ENCODE measurements at regions not wholly inside any gene's neighbourhood (a gene's known extent, or its start where the extent isn't known, plus 50 kb on each side); places are given as distances from the start of the nearest gene placed in this dataset.

DNA sequence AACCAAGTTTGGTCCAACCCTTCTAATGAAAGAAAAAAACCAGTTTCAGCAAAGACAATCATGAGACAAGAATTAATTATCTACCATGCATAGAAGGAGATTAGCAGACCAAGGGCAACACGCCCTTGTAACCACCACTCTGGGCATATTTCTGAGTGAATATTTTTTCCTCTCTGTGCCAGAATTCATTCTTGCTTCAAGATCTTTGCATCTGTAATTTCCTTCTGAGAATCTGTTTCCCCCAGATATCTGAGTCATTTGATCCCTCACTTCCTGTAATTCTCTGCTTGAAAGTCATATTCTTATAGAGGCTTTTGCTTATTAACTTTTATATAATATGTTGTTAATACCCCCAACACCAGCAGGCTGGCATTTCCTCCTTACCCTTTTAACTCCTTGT is 243.7 kb downstream of the SLC16A7 start:
- no peak for DNase-seq

DNA sequence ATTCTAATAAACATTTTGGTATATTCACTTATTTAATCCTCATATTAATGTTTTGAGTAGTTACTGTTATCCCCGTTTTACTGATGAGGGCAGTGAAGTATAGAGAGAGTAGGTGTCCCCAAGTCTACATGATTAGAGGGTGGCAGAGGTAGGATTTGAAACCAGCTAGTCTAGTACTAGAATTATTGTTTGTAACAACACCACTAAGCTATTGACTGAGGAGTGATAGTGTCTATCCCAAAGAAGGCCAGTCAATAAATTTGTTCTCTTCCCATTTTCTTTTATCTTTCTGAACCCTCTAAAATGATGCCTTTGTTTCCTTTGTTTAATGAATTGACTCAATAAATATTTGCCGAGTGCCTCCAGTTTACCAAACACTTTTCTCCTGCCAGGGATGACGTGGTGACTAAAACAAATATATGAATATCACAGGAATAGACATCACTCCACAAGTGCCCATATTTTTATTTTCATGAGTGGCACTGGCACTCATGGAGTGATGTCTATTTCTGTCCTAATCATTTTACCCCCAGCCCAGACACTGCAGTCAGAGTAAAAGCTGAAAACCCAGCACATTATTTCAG is 247.5 kb downstream of the SLC16A7 start:
- no peak for DNase-seq

DNA sequence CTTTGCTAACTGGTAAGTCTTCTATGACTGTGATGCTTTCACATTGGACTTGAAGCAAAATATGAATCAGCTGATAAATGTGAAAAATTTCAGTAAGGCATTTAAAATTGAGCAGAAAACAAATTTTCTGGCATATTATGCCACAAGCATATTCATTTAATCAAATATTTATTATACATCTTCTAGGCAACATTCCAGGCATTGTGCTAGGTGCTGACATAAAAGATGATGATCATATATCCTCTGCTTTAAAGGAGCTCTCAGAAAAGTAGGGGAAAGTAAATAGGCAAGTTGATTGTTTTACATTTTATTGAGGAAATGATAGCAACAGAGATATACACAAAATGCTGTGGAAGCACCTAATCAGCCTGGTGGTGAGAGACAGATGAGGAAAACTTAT is 248.9 kb downstream of the SLC16A7 start:
- DNase-seq, result no peak

DNA sequence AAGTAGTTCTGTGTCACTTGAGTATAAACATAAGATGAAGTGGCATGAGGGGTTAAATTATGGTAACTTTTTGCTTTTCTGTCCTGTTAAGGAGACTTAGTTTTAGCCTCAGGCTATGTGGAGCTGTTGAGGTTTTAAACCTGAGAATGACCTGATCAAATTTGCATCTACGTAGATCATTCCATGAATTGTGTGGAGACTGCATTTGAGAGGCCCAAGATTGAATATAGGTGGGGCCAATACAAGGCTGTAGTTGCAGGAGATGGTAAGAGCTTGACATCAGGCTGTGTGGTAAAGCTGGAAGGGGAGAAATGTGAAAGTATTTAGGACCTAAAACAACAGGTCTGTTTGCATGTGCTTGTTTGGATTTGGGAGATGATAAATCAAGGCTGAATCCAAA is 249.5 kb downstream of the SLC16A7 start:
- DNase-seq, result no peak

DNA sequence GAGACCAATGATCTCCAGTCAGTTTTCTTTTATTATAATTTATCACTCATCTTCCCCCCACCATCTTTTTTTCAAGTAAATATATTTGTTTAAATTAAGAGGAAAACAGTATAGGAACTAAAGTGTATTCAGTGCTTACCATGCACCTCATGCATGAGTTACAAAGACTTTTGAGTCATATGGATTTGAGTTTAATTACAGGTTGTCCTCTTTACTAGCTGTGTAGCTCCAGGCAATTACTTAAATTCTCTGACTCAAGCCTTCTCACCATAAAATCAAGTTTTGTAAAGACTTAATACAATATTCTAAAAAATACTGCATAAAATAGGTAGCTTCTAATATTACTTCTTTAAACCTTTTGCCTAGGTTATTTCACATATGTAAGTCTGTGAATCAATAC is 251.3 kb downstream of the SLC16A7 start:
- no peak for DNase-seq

DNA sequence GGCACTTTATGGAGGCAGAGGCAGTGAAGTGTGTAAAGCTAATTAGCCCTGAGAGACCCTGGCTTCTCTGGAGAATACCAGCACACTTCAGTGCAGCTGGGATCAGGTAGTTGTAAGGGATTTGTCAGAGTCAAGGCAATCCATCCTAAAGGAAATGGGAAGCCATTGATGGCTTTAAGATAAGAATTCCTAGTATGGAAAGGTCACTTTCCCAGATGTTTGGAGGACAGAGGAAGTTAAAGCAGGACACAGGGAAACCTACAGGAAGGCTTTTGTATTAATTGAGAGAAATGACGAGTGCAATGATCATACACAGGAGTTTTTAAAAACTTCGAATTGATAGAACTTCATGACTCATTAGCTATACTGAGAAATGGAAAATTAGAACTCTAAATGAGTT is 254.4 kb downstream of the SLC16A7 start:
- no peak for DNase-seq

DNA sequence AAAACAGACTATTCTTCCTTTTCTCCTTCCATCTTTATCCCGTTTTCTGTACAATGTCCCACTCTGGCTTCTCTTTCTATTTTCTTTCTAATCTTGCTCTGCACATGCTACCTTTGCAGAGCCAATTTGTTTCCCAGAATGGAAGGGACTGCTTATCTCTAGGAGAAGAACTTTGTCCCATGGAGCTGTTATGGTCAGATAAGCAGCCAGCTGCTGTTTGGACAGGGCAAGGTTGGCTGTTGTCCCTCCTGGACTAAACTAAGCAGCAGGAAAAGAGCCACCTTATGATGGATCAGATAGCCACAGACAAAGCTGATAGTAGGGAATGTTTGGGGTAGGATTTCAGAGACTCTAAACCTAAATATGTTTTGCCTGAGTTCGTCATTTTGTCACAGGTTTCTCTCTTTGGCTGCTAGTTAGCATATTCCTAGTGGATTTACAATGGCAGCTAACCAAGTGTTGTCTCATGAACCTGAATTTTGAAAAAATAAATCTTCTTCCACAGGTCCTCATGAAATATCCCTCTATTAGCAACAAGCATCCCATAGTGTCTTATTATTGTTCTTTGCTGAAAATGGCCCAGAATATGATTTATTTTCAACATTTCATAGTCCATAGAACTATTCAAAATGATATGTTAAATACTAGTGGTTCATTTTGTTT is 262.8 kb downstream of the SLC16A7 start:
- DNase-seq, result no peak

DNA sequence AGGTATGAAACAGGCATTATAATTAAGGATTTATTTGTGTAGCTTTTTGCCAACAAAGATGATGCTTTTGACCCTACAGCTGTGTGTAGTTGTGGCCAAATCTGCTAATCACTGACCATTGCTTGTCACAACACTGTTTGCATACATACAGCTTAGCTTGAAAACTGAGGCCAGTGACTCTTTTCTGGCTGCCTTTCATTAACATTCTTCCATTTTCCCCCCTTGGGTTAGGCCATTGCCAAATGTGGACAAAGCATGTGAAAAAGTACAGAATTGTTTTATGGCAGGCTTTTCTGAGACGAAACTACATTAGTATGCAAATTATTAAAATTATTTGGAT is 263.3 kb downstream of the SLC16A7 start:
- no peak for DNase-seq

DNA sequence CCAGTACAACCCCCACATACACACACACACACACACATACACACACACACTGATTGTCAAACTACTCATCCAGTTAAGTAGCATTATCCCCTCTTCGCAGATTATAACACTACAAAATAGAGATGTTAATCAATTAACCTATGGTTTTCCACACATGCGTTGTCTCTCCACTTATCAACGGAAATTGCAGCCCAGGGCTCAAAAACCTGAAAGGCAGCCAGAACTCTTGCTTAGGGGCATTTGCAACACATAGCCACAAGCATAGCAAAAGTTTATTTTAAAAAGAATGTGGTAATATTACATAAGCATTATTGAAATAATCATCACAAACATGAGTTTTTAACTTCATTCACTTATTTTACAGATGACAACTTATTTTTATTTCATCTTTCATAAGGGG is 265.8 kb downstream of the SLC16A7 start:
- no peak for DNase-seq

DNA sequence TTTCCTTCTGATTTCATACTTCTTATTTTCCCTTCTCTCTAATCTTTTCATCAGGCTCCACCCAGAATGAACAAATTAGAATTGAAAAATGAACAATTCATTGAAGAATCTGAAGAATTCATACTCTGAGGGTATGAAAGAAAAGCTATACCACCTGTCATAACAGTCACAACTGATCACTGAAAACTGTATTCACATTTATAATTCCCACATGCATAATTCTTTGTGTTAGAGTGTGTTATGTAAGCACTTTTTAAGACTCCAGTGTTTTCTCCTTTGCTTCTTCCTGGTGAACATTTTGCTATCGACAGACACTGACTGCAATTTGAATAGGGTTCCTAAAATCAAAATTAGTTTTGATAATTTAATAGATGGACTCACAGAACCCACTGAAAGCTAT is 271.2 kb downstream of the SLC16A7 start:
- DNase-seq, result no peak

DNA sequence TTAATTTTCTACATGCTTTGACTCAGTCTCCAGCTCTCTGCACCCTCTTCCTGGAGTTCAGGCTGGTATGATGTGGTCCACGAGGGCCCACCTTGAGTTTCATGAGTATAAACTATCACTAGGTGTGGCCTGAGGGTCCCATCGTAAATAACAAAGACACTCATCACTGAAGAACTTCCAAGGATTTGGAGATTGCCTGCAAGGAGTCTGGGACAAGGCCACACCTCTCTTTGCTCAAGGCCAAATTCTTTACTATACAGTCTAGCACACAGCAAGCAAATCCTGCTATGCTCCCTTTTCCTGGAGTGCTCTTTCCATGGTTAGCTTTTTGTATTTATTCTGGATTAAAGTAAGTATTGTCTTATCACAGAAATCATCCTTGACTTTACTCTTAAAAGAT is 271.9 kb downstream of the SLC16A7 start:
- no peak for DNase-seq

DNA sequence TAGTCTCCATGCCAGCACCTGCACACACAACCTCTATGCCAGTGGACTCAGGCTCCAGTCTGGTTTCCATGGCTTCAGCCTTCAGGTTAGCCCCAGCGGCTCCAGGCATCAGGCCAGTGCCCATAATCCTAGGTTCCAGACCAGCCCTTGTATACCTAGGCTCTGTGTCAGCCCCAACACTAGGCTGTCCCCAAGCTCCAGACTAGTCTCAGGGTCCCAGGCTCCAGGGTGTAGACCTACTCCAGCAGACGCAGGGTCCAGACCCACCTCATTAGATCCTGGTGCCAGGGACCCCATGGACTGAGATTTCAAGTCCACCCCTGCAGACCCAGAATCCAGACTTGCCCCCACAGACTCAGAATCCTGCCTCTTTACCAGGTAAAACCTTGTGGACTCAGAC is 275.9 kb downstream of the SLC16A7 start:
- no peak for DNase-seq

DNA sequence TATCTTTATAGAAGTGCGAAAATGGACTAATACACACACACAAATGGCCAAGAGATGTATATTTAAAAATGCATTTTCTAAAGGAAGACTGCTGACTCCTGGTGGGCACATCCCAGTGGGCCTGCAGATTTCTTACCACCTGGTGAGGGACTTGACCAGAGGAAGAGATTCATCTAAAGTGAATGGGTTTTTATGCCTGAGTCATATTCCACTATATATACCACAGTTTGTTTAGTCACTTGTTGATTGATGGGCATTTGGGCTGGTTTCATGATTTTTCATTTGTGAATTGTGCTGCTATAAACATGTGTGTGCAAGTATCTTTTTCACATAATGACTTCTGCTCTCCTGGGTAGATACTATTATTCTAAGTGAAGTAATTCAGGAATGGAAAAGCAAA is 277.3 kb downstream of the SLC16A7 start:
- no peak for DNase-seq

DNA sequence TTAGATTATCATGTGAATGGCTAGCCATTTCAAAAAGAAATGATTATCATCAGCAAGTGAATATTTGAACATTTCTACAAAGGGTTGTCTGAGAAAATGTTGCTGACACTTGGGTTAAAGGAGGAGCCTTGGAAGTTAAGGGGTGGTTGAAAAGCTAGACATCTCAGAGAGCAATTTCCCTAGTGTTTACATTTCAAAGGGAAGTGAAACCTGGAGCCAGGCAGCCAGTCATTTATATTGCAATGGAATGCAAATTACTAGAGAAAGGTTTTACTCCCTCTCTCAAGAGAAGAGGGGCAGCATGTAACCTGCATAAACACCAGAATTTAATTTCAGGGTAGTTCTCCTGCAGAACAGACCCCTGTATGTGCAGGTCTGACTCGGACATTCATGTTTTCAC is 279.0 kb downstream of the SLC16A7 start:
- DNase-seq, result no peak

DNA sequence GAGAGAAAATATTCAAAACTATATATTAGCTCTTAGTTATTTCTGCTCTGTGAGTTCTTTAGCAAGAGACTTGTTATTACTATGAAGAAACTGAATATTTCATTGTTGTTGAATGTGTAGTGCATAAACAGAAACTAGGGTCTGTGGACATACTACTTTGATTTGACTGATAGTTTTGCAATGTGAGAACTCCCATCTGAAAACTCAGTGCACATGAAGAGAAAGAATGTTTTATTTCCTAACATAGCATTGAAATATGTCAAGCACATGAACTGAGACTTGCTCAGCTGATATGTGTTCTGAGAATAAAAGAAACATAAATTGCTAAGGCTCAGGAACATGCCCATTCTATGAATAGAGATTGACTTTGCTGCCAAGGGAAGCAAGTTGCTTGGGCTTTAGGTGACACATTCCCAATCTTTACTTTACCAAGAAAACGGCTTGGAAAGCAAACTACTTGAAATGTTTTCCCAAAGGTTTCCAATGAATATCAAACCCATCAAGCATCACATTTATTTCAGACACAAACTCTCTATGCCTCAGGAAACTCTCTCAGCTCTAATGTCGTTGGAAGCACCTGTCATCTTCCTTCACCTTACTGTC is 290.4 kb downstream of the SLC16A7 start:
- no peak for DNase-seq

DNA sequence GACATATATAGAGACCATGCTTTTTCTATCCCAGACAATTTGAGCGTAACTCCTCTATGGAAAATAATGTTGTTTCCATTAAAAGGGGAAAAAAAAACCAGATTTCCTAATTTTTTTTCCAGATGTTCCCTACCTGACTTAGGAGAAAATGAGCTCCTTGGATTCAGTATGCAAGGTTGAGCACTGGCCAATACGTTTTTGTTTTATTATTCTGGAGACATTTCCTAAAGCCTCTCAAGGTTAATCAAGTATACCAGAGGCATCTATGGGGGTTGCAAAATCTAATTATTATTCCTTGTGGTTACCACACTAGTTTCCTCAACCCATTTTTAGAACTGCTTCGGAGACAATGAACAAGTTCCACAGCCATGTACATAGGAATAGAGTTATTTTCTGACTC is 291.3 kb downstream of the SLC16A7 start:
- no peak for DNase-seq

DNA sequence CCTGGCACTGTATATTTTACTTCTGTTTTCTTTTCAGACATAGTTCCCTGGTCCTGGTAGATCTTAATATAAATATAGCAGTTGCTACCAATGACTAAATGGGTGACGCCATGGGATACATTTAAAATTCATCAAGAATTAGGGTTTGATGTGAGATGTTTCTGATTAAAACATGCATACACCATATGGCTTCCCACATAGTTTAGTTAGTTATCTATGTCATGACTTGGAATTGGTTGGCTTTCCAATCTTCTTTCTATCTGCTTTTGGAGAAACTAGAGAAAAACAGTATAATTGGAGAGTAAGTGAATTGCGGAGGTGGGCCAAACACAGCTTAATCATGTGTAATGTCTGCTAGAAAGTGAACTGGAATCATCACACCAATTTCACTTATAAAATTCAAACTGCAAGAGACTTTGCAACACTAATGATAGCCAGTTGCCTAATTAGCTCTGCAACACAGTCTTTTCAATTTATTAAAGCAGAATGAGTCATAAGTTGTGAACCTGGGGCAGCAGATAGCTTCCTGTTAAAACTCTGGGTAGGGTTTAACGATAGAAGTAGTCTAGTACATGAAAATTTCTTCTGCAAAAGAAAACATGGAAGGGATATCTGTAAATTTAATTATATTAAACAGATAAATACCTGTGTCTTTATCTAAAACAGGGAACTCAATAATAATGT is 295.2 kb downstream of the SLC16A7 start:
- DNase-seq, result no peak

DNA sequence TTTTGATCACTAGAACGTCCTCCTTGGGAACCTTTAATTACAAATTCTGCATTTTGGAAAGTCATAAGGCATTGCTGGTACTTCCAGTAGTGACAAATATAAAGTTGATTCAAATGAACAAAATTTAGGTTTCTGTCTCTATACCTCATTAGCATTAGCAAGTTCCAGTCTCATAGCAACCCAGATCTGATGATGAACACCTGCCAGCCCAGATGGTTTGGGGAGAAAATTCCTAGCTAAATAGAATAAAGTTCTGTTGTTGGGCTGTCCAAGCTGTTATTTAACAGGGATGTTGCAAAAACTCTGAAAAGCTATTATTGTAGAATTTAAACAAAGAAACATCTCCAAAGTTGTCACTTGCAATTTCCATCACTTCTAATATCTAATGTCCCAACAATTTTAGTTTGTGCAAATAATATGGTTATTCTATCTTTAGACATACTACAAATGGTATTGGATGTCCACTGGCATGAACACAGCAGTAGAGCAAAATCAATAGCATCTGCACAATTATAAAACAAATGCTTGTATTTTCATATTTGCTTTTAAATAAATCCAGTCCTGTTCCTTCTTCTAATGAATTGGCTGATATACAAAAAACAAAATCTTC is 299.4 kb downstream of the SLC16A7 start:
- no peak for DNase-seq

DNA sequence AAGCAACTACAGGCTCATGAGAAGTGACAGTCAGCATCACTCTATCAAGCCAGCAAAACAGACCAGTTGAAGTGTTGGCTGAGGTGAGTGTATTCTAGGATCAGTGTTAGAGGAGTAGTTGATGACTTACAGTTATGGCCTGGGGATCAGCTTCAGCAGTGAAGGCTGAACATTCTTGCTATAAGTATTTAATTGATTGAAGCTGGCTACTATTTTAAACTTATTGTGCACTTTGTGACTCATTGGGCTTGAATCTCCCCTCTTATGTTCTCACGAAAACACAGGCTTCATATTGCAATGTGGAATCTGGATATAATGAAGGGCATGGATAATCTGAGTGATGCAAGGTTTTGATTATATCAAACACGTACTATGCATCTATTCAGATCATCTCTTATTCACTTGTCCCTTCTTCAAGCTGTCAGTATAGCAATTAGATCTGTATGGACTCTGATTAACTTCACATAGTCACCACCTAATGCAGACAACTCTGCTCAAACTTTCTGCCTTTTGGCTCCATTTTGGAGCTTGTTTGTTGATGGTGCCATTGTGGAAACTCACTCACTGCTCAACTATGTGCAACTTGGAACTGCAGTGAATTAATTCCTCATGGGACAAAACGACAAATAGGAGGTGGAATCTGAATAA is 309.2 kb downstream of the SLC16A7 start:
- no peak for DNase-seq

DNA sequence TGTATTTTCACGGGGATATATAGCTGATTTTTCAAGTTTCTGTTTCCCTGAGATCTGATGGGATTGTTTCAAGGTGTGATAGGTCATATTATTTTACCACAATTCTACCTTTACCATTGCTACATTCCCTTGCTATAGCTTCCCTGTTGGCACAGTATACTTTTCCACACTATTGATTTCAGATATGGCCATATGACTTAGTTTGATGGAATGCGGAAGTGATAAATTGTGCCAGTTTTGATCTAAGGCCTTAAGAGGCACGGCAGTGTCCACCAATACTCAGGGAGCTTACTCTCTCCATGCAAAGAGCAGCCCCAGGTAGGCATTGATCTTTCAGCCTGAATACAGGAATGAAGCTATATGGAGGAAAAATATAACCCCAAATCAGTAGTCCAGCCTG is 315.7 kb downstream of the SLC16A7 start:
- DNase-seq, result no peak

DNA sequence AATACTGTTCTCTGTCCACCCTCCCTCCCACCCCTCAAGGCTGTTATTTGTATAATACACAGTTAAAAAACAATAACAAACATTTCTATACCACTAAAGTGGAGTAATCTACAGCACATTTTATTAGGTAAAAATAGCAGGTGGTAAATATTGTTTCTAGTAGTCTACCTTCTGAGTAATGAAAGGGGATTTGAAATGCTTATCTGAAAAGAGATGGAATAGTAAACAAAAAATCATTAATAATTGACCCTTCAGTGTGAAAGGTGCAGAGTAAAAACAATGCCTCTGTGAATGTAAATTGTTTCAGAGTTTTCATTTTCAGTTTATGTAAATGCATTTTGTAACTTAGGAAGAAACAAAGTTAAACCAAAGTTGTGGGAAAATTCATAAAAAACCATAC is 321.2 kb downstream of the SLC16A7 start:
- DNase-seq, result no peak

DNA sequence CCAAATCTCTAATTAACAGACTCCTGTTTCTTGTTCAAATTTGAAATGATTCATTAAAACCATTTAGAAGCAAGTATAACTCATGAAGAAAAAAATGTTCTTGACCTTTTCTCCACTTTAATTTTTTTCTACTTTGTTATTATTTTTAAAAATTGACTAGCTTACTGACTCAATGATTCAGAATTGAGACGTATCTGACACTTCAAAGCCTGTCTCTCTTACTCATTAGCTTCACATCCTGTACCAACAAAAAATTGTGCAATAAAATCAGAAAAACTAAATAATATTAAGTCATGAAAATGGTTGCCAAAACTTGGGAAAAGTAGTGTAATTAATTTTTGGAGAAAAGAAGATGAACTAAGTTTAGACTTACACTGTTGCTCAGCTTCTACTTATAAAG is 331.2 kb downstream of the SLC16A7 start:
- DNase-seq, result no peak

DNA sequence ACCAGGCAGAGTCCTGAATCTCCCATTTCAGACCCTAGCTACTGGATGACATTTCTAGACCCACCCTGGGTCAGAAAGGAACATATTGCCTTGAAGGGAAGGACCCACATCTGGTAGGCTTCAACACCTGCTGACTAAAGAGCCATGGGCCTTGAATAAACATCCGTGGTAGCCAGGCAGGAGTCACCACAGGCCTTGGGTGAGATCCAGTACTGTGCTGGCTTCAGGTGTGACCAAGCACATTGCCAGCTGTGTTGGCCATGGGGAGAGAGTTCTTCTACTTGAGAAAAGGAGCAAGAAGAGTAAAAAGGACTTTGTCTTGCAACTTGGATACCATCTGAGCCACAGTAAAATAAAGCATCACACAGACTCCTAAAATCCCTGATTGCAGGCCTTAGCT is 332.6 kb downstream of the SLC16A7 start:
- no peak for DNase-seq

DNA sequence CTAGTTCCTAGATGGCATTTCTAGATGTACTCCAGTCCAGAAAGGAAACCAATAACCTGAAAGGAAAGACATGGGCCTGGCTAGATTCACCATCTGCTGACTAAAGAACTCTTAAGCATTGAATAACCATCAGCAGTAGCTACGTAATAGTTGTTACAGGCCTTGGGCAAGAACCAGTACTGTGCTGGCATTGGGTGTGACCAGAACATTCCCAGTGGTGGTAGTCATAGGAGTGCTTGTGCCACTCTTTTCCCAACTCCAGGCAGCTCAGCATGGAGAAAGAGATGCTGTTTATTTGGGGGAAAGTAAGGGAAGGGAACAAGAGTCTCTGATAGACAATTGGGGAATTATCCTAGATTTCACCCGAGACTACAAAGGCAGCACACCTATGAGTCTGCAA is 333.3 kb downstream of the SLC16A7 start:
- no peak for DNase-seq

Measured in CD4-positive, alpha-beta T cell treated with Interleukin-21 for 1 hour (primary cell).